Erythroblast (primary cell): ENCODE measurements at regions not wholly inside any gene's neighbourhood (a gene's known extent, or its start where the extent isn't known, plus 50 kb on each side); places are given as distances from the start of the nearest gene placed in this dataset.

Source experiments
- GATA1 ChIP-seq: IDR thresholded peaks from 2 replicates; pipeline ENCODE4 v1.6.1; 2011; ENCODE audit warnings: low read depth, mild to moderate bottlenecking, control low read depth, low read length, moderate library complexity
- POLR2A ChIP-seq: IDR thresholded peaks from 2 replicates; pipeline ENCODE4 v1.6.1; 2011; ENCODE audit warnings: mild to moderate bottlenecking, low read length

DNA sequence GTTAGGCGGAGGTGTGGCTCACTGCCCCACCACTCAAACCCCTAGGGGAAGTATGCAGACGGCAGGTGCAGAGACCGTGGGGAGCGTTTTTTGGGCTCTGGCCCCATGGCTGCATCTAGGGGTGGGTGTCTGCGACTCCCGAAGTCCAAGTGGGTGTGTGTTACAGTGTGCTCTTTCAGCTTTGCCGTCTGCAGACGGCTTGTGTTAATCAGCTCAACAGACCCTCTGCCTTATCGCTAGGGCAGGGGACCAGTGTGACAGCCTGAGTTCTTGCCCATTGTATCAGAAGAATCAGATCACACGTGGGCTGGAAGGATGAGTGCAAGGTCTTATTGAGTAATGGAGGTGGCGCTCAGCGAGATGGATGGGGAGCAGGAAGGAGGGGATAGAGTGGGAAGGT lies 162.8 kb downstream of the ENC1 start:
- no peak for TF ChIP-seq POLR2A
- TF ChIP-seq GATA1: no peak
